RPMI7951 (cell line): ENCODE measurements at regions not wholly inside any gene's neighbourhood (a gene's known extent, or its start where the extent isn't known, plus 50 kb on each side); places are given as distances from the start of the nearest gene placed in this dataset.
A peak's percentile ranks its signal among the peaks of the same experiment; 100 is the strongest.

Source experiments
- DNase-seq: peaks from one replicate; pipeline ENCODE4 v3.0.0-alpha.2; 2012; ENCODE audit warnings: low read depth

- peak; percentile 95 for DNase-seq
Measured at GRCh38 chr6:21885532-21886114, 292.1 kb downstream of the SOX4 start.

GRCh38 chr6:21886542-21887151, 293.1 kb downstream of the SOX4 start:
- peak; percentile 32 for DNase-seq

- peak; percentile 75 for DNase-seq
Measured at GRCh38 chr6:21887231-21888185, 294.0 kb downstream of the SOX4 start.

GRCh38 chr6:21891080-21891479, 297.5 kb downstream of the SOX4 start:
- DNase-seq: no peak

DNA sequence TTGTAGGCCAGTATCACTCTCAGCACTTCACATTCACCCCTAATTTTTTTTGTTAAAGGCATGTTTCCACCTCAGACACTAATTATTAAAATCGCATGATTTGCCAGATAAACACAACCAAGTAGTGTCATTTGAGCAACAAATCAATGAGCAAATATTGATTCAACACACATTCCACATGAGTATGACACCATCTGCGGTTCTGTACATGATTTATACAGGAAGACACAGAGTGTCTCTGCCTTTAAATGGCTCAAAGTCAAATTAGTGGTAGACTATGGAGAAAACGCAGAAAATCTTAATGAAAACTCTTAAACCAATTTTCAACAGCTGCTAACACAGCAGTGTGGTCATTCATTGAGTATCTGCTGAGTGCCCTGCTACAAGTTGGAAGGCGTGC, 300.2 kb downstream of the SOX4 start:
- no peak for DNase-seq

DNA sequence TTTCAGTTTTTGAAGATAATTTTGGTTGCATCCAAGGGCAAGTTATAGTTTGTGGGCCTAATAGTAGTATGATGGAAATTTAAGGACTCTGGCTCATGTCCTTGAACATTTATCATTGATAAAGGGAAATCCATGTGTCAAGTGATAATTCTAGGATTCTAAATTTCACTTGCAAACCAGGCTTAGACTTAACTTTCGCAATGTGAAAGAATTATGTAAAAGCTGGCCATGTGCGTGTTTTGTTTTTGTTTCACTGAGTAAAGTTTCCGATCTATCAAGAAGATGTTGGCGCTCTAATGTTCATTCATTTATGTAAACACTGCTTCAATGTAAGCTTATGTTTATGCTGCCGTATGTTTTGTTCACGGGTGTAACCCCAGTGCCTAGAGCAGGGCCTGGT, 302.0 kb downstream of the SOX4 start:
- DNase-seq: no peak

DNA sequence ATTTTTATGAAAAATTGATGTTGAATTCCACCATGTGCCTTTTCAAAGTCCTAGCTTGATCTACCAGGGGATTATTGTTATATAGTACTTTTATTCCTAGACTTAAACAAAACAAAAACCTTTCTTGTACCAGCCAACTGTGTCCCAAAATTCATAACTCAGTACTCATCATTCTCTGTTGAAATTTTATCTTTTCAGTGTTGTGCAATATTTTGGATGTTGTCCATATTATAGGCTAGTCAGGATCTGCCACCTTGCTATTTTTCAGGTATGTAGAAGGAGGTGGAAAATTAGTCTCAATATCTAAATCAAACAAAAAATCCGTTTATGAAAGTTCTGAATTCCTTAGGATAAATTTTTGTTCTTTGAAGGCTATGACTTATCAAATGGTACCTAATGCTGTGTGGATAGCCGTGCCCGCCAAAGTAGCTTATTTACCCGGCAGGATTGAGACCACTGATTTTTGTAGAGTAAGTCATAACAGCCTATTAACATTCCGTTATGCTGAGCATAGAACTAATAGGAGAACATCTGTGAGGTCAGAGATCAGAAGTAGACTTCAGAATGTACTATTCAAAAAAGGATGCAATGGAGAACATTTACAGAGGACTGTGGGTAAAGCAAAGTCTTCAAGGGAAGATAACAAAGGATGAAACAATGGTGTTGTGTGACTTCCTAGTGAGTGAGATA, 304.7 kb downstream of the SOX4 start:
- no peak for DNase-seq

DNA sequence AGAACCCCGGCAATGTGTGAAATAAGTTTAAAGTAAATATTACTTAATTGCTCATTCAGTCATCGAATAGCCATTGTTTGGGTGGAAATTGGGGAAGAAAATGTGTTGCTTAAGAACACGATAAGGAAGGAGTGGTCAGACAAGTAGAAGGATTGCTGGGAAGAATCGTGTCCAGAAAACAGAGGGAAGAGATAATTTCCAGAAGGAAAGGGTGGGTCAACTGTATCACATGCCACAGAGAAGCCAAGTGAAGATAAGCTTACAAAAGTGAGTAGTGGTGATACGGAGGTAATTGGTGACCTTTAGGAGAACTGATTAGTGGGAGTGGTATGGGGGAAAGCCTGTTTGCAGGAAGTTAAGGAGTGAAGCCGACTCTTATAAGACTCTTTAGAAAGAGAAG, 306.2 kb downstream of the SOX4 start:
- DNase-seq: no peak

GRCh38 chr6:21900730-21901129, 307.2 kb downstream of the SOX4 start:
- DNase-seq: peak; percentile 61

GRCh38 chr6:21902628-21903169, 309.1 kb downstream of the SOX4 start:
- DNase-seq: no peak

GRCh38 chr6:21905531-21905930, 312.0 kb downstream of the SOX4 start:
- DNase-seq: no peak

DNA sequence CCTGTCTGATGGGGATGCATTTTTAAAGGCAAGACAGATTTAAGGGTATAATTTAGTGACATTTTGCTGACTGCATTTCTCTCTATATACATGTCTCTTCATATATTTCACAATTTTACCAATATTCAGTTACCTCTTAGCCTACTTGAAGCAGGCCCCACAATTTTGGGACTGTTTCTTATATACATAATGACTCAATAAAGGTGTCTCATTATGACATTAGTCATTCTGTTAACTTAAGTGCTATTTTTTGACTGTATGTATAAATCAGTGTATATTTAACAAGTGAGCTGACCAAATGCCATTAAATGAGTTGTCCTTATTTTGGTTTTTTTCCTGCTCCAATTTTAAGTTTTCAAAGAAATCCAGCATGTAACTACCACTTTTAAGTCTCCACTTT, 313.3 kb downstream of the SOX4 start:
- DNase-seq: no peak

- DNase-seq: no peak
Measured at GRCh38 chr6:21907291-21907690, 313.7 kb downstream of the SOX4 start.

GRCh38 chr6:21908161-21908848, 314.8 kb downstream of the SOX4 start:
- no peak for DNase-seq

- DNase-seq: no peak
Measured at GRCh38 chr6:21909321-21909720, 315.8 kb downstream of the SOX4 start.

DNA sequence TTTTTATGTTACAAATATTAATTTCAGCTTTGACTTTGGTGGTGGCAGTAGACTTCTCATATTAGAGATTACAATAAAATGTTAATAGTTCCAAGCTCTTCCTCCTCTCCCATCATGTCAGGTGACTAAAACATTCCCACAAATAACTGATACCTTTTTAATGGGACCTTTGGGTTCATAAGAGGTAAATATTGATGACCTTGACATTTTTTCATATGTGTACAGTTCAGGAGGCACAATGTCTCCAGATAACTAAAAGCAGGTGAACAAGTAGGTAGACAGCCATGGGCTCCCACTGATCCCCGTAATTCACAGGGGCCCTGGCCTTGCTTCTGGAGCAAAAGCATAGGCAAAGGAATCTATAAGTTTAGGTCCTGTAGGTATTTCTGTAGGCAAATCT, 317.7 kb downstream of the SOX4 start:
- no peak for DNase-seq

GRCh38 chr6:21912151-21912832, 318.7 kb downstream of the SOX4 start:
- no peak for DNase-seq

GRCh38 chr6:21914121-21914973, 320.8 kb downstream of the SOX4 start:
- DNase-seq: peak; percentile 50

DNA sequence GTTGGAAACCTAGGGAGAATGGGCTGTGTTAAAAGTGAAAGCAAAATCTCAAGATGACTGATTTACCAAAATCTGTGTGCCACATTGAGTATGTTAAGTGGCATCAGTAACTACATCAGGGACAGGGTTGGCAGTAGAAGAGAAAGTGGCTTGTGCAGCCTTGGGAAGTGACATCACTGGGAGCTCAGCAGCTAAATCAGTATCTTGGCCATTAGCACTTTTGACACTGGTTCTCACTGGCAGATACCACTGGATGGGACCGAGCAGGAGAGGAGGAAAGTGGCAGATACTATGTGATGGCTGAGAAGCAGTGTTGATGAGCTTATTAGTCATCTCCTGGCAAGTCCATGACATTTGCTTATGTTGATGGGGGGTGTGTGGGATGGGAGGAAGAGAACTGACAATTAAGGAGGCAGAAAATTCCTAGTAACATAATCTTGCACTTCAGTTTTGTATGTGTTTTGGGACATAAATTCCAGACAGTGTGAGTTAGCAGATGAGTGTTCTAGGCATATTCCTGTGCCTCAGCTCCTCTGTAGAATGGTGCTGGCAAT, 322.2 kb downstream of the SOX4 start:
- peak; percentile 73 for DNase-seq
